NOMO-1 treated with DMSO at 0.1 percent for 48 hours (cell line): ENCODE measurements at regions not wholly inside any gene's neighbourhood (a gene's known extent, or its start where the extent isn't known, plus 50 kb on each side); places are given as distances from the start of the nearest gene placed in this dataset.
"Not testable (repeated sequence)": the region's sequence is repeated elsewhere in the genome, so short reads cannot be mapped to it uniquely, and the experiment has no call there.

Experiments used
- DNase-seq: peaks from one replicate; lab custom pipeline; 2025; ENCODE audit not compliant: unreplicated experiment; lab: John Stamatoyannopoulos, UW

GRCh38 chr17:70687421-70687820 is 518.1 kb downstream of the KCNJ2 start:
- DNase-seq = no peak

- DNase-seq = no peak
These were observed 521.8 kb downstream of the KCNJ2 start for GRCh38 chr17:70691150-70691549.

GRCh38 chr17:70699408-70699807 is 530.1 kb downstream of the KCNJ2 start:
- no peak for DNase-seq

- DNase-seq = peak; percentile 64
These were observed 533.4 kb downstream of the KCNJ2 start for GRCh38 chr17:70702683-70703255.

GRCh38 chr17:70709596-70709995 is 540.3 kb downstream of the KCNJ2 start:
- no peak for DNase-seq

GRCh38 chr17:70713694-70714093 is 544.4 kb downstream of the KCNJ2 start:
- no peak for DNase-seq

- no peak for DNase-seq
These were observed 547.2 kb downstream of the KCNJ2 start for GRCh38 chr17:70716551-70716950.

GRCh38 chr17:70717042-70717441 is 547.7 kb downstream of the KCNJ2 start:
- DNase-seq = no peak

GRCh38 chr17:70736375-70736957 is 567.1 kb downstream of the KCNJ2 start:
- DNase-seq = no peak

- DNase-seq = no peak
These were observed 569.7 kb downstream of the KCNJ2 start for GRCh38 chr17:70739065-70739464.

- not testable (repeated sequence) for DNase-seq
These were observed 577.2 kb downstream of the KCNJ2 start for GRCh38 chr17:70746574-70746973.

GRCh38 chr17:70750983-70751382 is 581.7 kb downstream of the KCNJ2 start:
- DNase-seq = no peak

GRCh38 chr17:70752461-70752860 is 583.1 kb downstream of the KCNJ2 start:
- DNase-seq = not testable (repeated sequence)

- no peak for DNase-seq
These were observed 583.7 kb downstream of the KCNJ2 start for GRCh38 chr17:70752966-70753467.

- DNase-seq = no peak
These were observed 593.7 kb downstream of the KCNJ2 start for GRCh38 chr17:70763018-70763417.

GRCh38 chr17:70767102-70767701 is 597.9 kb downstream of the KCNJ2 start:
- peak; percentile 26 for DNase-seq

GRCh38 chr17:70769956-70770355 is 600.6 kb downstream of the KCNJ2 start:
- no peak for DNase-seq

- no peak for DNase-seq
These were observed 602.6 kb downstream of the KCNJ2 start for GRCh38 chr17:70771804-70772386.

- DNase-seq = peak; percentile 12
These were observed 603.4 kb downstream of the KCNJ2 start for GRCh38 chr17:70772761-70773160.

GRCh38 chr17:70773258-70773657 is 603.9 kb downstream of the KCNJ2 start:
- DNase-seq = no peak

- no peak for DNase-seq
These were observed 605.2 kb downstream of the KCNJ2 start for GRCh38 chr17:70774339-70775117.
